Kidney capillary endothelial cell (primary cell): ENCODE measurements at regions not wholly inside any gene's neighbourhood (a gene's known extent, or its start where the extent isn't known, plus 50 kb on each side); places are given as distances from the start of the nearest gene placed in this dataset.

ENCODE experiments used
- DNase-seq: peaks from one replicate; pipeline ENCODE4 v3.0.0-alpha.2; 2018; ENCODE audit warnings: low spot score

GRCh38 chr5:28516722-28517121, 1478.3 kb upstream of the CDH9 start:
- no peak for DNase-seq

GRCh38 chr5:28512648-28513047, 1474.3 kb upstream of the CDH9 start:
- DNase-seq: no peak

GRCh38 chr5:28505121-28505520, 1466.7 kb upstream of the CDH9 start:
- DNase-seq: no peak

- no peak for DNase-seq
Measured at GRCh38 chr5:28500511-28500910, 1462.1 kb upstream of the CDH9 start.

DNA sequence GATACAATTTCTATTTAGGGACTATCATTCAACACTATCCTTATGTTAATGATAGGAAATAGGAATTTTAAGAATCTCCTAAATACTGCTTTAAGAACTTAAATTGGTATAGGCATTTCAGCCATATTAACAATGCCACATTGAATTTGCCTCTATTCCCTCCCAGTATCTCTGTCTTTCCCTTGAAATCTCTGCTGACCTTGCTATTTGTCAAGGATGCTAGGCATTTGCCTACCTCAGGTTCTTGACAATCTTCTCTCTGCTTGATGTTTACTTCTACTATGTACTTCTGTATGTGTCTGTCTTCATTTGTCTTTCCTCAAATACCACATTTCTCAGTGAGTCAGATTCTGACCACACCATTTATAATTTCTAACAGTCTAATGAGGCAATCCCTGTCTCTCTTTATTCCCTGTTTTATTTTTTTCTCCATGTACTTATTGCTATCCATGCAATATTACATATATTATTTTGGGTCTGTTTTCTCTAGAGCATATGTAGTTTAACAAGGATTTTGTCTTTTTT, 1461.4 kb upstream of the CDH9 start:
- DNase-seq: no peak

DNA sequence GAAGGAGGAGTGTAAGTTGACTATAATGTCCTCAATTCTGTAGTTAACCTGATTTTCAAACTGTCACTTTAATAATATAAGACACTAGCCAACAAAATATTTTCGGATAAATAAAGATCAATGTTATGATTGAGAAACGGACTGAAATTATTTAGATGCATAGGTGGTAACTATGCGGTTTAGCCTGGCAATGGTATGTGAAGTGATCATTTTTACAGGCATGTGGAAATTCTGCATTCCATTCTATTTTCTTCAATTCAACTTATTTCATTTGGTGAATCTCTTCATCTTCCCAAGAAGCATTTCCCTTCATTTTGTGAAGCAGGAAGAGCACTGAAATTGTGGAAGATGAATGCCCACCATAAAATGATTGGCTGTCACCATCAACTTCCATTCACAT, 1457.5 kb upstream of the CDH9 start:
- no peak for DNase-seq

- no peak for DNase-seq
Measured at GRCh38 chr5:28493456-28493855, 1455.1 kb upstream of the CDH9 start.

GRCh38 chr5:28488752-28489151, 1450.4 kb upstream of the CDH9 start:
- no peak for DNase-seq

- DNase-seq: no peak
Measured at GRCh38 chr5:28483327-28484025, 1445.1 kb upstream of the CDH9 start.

- DNase-seq: no peak
Measured at GRCh38 chr5:28473531-28474107, 1435.2 kb upstream of the CDH9 start.

GRCh38 chr5:28468166-28468565, 1429.8 kb upstream of the CDH9 start:
- DNase-seq: no peak

DNA sequence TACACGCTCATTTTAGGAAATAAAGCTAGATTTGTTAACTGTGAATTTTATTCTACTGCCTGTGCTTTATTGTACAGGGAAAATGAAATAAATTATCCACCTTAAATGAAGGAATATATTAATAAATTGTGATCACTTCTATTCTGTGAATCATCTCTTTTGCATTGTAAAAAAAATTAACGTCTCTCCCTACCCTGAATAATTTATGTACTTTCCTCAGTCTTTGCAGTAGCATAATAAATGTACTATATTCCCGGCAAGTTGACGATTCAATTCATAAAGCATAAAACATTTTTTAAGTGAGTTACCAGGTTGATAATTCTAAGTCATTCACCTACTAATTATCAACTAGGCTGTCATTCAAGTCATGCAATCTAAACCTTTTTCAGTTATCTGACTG, 1425.3 kb upstream of the CDH9 start:
- no peak for DNase-seq

DNA sequence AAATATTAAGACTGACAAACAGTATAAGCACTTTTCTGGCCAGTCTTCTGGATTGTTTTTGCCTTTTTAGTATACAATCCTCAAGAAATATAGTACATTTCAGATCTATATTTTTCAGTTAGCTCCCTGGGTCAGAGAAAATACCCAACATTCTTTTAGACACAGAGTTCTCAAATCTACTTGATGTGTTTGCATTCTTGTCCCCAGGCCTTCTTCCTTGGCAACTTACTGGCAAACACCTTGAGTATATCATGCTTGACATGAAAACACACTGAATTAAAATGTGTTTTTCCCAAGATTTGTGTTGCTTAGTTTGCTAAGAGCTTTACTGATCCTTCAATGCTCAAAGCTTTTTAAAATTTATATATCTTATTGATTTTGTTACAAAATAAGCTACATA, 1413.1 kb upstream of the CDH9 start:
- no peak for DNase-seq

GRCh38 chr5:28450997-28451396, 1412.6 kb upstream of the CDH9 start:
- no peak for DNase-seq

DNA sequence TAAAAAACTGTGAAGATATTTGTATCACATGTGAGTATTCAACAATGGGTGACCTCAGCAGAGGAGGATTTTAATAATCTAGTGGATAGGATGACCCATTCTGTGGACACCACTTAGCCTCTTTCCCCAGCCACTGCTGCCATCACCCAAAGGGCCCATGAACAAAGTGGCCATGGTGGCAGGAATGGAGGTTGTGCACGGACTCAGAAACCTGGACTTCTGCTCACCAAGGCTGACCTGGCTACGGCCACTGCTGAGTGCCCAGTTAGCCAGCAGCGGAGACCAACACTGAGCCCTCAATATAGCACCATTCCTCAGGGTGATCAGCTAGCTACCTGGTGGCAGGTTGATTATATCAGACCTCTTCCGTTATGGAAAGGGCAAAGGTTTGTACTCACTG, 1410.4 kb upstream of the CDH9 start:
- no peak for DNase-seq

GRCh38 chr5:28430565-28431178, 1392.3 kb upstream of the CDH9 start:
- DNase-seq: no peak

DNA sequence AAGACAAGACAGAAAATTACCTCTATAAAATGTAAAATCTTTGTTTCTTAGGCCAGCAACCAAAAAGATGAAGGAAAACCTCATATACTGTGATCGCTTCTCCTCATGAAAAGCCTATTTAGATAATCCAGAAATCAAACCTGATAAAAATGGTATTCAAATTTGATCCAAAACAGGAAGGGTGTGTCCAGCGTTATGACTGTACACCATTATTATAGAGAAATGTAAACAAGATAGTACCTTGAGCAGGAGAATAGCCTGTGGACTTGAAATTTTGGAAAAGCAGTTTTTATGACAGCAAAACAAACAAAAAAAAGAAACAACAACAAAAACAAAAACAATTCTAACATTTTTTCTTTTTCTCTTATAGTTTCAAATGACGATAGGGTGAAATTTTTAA, 1382.8 kb upstream of the CDH9 start:
- no peak for DNase-seq

- no peak for DNase-seq
Measured at GRCh38 chr5:28415791-28416443, 1377.5 kb upstream of the CDH9 start.

GRCh38 chr5:28414619-28415018, 1376.2 kb upstream of the CDH9 start:
- no peak for DNase-seq

DNA sequence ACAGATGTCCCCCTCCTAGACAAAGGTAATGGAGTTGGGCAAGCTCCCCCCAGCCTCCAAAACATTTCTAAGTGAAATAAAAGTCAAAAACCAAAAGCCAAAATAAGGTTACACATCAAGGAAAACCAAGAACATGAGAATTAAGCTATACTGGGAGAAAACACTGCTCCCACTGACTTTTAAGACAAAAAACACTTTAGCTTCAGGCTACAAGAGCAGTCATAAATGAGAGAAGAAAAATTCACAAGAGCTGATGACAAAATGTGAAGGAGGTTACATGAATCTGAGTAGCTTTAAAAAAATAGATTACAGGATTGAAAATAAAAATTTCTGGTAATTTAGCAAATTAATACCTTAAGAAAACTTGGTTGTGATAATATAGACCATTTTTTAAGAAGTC, 1370.3 kb upstream of the CDH9 start:
- DNase-seq: no peak

DNA sequence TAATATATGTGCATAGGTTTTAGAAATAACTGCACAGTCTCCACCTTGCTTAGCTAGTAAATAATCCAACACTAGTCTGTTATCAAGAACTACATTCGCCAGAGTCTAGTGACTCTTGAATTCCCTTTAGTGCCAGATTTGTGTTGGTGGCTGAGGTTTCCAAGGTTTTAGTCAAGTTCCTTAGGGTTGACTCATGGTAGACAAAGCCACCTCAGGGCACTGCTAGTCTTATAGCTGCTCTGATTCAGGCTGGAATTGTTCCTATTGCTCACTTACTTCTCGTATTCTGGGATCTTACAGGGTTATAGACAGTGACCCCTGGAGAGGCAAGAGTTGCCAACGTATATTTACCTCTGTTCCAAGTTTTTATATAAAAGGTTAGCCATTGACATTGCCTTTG, 1369.8 kb upstream of the CDH9 start:
- no peak for DNase-seq

GRCh38 chr5:28404363-28405071, 1366.1 kb upstream of the CDH9 start:
- DNase-seq: no peak
